GM19463 (cell line): ENCODE measurements at regions not wholly inside any gene's neighbourhood (a gene's known extent, or its start where the extent isn't known, plus 50 kb on each side); places are given as distances from the start of the nearest gene placed in this dataset.

Source experiments
- ATAC-seq: cut with Tn5 transposase; IDR thresholded peaks from one replicate; pipeline ENCODE4 v1.9.1; 2021; ENCODE audit warnings: mild to moderate bottlenecking, moderate library complexity; ENCODE audit not compliant: unreplicated experiment

DNA sequence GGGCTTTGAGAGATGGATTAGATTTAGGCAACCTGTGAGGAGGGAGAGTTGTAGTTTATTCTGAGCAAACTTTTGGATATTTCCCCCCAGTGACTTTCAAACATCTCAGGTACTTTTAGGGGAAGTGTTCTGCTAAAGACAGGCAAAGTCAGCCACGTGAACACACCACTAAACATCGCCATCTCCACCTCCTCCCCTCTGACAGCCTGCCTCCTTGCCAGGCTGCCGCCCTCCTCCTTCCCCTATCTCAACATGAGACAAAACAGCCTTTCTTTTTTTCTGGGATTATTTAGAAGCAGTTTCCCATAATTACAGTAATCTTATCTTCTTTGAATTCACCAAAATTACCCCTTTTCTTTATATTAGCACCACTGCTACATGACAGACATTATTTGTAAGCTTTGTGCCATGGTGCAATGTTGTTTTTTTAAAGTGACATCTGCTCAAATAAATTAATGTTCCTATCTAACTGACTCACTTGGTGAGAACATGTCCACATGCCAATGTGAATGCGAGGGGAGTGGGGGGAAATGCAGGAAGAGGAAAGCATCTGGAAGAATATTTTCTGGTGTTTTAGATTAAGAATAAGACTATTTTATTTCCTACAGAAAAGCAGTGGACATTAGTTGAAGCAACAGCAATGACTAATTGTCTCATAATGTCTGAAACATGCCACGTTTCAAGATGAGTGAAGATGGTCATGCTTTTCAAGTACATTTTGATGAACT lies 147.8 kb upstream of the ATP1B1 start:
- no peak for ATAC-seq

DNA sequence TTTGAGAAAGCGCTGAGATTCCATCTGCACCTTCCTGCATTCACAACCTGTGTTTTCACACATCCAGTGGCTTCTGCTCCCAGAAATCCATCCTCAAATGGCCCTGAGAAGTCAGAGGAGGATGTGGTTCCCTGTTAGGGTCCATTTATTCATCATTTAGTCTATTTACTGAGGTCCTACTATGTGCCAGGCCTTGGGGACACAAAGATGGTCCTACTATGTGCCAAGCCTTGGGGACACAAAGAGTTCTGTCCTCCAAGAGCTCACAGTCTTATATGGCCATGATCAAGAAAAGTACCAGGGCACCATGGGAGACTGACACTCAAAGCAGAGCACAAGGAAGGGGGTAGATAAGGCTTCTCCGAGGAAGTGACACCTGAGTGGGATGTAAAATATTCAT lies 147.1 kb upstream of the ATP1B1 start:
- ATAC-seq: no peak

DNA sequence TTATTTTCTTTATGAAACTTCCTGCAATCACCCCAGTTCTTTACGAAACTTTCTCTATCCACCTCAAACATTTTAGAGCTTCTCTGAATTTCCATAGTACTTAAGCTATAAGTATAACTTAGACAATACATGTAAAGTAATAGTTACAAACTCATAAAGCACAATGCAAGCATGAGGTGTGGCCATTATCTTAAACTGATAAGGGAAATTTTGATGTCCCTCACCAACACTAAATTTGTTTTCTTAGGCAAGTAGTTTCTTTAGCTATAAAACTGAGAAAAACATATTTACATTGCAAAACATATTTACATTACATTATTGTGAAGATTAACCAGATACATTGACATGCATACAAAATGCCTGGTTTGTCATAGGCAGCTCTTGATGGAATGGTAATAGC lies 146.4 kb upstream of the ATP1B1 start:
- no peak for ATAC-seq

DNA sequence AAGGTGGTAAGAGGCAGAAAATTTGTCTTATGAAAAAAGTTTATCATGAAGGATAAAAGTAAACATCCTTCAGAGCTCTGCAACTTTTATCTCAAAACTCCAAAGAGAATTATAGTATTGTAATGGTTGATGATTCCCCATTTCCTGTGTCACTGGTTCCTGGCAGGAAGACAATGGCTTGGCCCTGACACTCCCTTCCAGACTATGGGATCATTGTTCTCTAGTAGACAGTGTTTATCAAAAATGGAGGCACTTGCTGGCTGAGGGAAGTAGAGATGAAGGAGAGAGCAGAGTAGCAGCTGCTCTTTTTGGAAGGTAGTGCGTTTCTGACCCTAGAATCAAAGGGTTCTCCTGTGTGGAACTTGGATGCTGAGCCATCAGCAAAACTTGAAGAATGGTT lies 145.9 kb upstream of the ATP1B1 start:
- ATAC-seq: no peak

DNA sequence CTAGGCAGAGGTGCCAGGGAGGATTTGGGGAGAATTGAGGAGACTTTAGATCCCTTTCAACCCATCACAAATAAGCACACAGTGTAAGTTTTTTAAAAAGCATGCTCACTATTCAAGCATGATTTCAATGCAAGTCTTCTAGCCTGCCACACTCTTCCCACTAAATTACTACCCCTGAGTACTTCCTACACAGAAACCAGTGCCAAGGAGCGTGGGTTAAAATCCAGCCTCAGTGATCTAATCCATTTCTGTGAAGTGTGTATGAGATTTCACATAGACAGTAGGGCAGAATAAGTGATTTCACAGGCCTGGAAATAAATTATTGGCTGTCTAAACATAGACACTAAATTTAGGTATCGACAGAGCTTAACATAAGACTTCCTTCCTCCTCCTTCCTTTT lies 142.9 kb upstream of the ATP1B1 start:
- ATAC-seq: no peak

DNA sequence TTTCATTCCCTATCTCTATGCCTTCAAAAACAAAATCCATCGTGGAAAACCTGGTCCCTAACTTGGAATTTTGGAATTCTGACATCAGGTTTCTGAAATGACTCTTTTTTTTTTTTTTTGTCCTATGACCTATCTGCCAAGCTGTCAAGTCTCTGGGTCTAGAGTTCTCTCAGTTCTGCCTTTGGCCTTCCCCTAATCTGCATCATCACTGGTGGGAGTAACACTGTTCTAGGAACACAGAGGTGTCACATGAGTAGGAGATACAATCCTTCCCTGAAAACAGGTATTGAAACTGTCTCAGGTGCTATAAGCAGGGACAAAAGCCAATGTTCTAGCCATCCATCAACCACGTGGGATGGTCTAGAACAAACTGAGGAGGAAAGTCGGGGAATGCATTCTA lies 142.0 kb upstream of the ATP1B1 start:
- ATAC-seq: no peak

DNA sequence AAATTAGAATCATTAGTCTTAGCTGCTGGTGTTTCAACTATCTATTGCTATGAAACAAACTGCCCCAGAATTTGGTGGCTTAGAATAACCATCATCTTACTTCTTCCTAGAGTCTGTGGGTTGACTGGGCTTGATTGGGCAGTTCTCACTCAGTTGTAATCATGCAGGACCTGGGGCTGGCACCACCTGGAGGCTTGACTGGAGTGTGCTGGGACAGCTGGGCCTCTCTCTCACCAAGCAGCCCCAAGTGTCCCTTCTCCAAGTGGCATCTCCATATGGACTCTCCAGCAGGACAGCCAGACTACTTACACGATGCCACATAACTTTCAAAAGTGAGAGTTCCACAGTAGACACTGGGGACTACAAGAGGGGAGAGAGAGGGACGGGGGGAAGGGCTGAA lies 140.3 kb upstream of the ATP1B1 start:
- ATAC-seq: no peak

DNA sequence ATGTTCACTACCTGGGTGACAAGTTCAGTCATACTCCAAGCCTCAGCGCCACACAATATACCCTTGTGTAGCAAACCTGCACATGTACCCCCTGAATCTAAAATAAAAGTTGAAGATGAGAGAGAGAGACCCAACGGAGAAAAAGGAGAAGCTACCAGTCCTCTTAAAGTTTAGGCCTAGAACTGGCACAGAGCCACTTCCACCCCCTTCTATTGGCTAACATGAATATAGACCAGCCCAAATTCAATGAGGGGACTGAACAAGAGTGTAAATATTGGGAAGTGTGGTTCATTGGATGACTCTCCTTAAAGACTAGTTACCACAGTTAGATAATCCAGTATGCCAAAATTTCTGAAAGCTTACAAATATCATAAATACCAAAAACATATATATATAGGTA lies 139.9 kb upstream of the ATP1B1 start:
- no peak for ATAC-seq

DNA sequence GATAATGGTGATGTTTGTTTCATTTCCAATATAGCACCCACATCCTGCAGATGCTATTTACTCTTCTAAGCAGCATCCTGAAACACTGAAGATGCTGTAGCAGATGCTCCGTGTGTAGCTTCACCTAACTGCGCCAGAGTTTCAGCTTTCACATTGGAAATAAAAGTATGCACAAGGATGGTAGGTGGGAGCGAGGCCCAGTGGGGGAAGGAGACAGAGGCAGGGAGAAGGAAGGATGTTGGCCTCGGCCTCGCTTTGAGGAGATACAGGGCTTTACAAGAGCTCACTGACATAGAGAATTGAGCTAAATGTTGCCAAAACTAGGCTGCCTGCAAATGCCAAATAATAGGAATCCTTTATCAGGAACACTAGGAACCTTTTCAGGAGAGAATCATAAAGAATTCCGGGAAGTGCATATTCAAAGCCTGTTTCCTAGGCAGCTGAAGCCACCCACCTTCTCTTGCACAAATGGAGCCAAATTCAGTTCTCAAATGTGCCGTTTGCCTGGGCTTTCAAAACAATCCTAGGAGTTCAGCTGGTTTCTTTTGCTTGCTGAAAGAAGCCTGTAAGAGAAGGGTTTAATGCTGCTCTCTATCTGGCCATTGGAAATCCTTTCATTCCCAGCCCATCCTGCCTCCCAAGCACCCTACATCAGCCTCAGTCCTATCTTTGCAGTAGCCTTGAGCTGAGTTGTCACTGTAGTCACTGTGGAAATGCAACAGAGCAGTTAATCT lies 135.4 kb upstream of the ATP1B1 start:
- ATAC-seq: no peak

DNA sequence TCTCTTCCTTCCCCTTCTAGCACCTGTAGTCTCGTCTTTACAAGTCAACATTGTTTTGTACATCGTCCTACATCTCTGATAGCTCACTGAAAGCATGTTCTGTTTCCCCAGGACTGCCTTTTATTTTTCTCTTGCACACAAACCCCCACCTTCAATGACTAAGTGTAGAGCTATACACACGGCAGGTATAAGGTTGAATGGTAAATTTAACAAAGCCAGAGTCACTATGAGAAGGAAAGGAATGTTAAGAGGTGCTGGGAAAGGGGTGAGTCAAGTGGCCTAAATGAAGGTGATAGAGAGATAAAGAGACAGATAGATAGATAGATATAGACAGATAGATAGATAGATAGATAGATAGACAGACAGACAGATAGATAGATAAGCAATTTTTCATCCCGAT lies 134.3 kb upstream of the ATP1B1 start:
- no peak for ATAC-seq

DNA sequence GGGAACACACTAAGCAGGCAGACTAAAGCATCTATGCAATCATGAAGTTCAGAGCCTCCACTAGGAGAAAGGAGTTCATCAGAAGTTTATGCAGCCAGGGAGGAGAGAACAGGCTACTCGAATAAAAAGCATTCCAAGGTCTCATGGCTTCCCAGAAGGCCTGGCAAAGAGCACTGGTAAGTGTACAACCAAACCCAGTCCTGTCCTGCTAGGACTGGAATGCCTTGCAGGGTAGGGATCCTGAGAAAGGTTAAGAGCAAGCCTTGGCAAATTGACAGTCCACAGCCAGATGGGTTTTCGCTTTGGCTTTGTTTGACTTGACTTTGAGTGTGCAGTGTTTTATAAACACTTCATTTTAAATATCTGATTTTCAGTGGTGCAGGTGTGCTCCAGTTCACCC lies 133.6 kb upstream of the ATP1B1 start:
- no peak for ATAC-seq

DNA sequence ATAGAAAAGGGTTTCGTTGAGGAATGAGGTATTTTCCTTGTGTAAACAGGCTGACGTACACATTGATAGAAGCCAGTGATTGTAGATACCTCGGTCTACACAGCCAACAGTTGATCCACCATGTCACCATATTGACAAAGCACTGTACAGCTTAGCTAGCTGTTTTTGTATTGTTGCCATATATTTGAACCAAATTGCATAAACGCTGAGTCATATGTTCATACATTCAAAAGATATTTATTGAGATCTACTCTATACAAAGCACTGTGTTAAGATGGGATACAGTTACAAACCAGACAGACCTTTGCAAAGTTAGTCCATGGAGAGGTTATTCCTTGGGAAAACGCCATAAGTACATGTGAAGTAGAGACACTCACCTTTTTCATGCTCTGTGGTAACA lies 132.4 kb upstream of the ATP1B1 start:
- no peak for ATAC-seq

DNA sequence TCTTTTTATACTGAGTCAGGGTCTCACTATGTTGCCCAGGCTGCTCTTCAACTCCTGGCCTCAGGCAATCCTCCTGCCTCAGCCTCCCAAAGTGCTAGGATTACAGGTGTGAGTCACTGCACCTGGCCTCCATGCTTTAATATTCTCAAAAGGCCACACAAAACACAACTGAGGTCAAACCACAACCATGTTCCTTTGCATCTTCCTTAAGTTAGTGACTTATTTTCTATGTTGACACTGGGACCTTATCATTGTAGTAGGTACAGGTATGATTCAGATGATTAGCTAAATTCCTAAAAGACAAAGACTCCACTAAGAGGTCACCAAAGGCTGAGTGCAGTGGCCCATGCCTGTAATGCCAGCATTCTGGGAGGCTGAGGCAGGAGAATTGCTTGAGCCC lies 131.9 kb upstream of the ATP1B1 start:
- ATAC-seq: no peak

DNA sequence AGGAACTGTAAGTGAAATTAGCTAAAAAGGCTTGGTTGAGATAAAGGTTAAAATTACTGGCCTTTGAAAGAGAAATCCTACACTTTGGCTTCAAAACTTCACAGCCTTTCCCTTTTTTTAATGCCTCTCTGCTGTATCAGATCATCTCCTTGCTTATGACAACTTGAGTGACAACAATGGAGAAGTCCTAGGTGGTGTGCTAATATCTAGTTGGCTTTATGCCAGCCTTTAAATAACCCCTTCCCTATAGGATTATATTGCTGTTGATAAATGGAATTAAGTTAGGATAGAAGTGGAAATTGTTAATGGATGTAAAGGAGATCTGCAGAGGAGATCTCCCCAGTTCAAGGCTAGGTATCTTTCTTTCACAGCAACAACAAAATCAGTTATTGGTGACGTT lies 130.2 kb upstream of the ATP1B1 start:
- no peak for ATAC-seq

DNA sequence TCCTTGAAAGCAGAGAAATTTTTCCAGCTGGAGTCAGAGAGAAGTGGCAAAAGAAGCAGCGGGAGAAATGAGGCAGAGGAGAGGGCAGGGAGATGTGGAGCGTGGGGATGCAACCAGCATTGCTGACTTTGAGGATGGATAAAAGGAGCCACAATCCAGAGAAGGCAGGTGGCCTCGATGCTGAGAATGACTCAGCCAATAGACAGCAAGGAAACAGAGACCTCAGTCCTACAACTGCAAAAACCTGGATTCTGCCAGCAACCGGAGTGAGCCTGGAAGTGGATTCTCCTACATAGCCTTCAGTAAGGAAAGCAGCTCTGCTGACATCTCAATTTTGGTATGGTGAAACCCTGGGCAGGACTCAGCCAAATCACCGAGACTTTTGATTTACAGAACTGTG lies 128.9 kb upstream of the ATP1B1 start:
- no peak for ATAC-seq

DNA sequence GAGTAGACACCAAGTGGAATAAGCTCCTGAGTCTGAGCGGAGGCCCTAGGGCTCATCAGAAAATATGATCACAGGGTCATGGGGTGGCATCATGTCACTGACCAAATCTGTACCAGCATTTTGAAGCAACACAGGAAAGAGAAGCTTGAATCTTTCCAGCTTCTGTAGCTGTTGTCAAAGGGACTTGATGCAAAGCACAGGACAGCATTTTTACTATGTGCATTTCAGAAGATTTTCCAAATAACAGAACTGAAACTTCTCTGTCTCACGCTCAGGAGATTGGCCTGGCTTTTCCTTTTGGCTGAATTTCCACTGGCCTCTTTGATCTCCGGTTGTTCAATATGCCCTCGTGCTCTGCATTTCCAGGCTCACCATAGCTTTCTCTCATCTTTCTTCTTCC lies 127.2 kb upstream of the ATP1B1 start:
- ATAC-seq: no peak

DNA sequence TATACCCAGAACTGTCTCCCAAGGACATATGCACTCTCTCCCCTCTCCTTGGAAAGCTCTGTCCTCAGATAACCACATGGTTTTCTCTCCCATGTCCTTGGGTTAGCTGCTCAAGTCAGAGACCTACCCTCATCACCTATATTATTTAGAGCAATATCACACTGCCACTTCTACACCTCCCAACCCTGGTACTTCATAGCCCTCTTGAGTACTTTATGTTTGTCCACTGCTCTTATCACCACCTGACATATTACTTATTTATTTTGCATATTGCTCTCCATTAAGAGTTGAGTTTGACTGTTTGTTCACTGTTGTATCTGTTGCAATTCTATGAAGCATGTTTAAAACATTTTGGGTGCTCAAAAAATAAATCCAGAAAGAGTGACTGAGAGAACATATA lies 126.3 kb upstream of the ATP1B1 start:
- no peak for ATAC-seq

DNA sequence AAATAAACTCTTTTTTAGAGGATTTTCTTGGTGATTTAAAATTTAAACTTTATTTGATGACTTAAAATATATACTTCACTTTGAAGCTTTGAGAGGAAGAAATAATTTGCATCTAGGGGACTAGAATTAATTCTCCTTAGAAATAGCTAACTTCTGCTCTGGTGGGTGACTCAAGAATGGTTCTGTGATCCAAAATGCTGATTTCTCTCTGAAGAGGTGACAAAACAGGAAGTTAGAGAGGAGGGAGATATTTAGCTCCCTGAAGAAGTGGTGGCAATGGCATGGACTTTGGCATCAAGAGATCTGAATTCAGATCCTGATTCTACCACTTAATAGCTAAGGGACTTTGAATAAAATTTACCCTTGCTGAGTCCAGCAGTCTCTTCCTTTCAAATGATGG lies 125.8 kb upstream of the ATP1B1 start:
- no peak for ATAC-seq

DNA sequence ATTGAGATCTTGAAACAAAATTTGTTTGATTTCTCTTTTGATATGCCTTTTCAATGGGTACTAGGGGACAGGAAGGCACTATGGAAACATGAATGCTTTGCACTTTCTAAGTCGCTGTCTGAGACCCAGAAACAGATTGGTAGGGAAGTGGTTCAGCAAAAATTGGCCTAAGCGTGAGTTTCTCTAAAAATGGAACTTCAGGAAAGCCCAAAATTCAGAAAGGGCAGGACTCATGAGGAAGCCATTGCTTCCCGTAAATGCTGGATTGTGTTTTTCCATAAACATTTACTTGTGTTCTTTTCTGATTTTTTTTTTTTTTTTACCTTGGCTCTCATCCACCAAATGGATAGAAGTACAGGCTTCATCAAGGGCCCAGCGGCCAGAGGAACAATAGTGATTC lies 123.7 kb upstream of the ATP1B1 start:
- ATAC-seq: no peak

DNA sequence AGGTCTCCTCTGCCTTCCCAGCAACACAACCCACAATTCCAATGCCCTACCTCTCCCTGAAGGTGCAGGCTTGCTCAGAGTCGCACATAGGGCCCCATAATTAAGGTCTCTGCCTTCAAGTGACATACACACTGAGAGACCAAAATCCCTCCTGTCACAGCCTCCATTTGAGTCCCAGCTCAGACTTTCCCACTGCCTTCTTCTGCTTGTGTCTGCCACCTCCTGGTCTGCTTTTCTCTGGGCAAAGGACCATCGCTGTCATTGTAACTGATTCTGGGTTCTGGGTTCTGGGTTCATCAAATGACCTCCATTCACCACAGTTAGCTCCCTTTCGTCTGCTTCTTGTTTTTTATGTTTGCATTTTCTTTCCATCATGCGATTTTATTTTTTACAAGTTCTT lies 119.2 kb upstream of the ATP1B1 start:
- no peak for ATAC-seq

DNA sequence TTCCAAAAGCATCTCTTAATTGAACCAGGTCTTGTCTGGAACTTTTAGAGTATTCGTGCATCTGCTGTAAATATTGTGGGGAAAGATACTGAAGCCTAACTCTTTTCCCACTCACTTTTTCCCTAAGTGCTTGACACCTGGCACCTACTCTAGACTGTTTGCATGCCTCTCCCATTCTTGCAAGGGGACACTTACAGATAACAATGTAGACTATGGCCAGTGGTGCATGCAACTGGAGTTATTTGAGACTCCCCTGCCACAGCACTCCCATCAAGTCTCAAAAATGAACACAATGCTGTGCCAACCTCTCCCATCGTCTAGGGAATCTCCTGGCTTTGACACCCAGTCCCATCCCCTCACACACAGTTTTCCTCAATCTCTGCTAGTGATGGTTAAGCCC lies 118.6 kb upstream of the ATP1B1 start:
- no peak for ATAC-seq

DNA sequence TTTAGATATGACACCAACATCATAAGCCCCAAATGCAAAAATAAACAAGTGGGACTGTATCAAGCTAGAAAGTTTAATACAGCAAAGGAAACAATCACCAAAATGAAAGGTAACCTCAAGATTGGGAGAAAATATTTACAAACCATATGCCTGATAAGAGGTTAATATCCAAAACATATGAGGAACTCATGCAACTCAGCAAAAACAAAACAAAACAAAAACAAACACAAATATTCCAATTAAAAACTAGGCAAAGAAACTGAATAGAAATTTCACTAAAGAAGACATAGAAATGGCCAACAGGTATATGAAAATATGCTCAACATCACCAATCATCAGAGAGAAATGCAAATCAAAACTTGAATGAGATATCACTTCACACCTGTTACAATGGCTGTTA lies 116.5 kb upstream of the ATP1B1 start:
- ATAC-seq: no peak
